ENCODE measurements at regions not wholly inside any gene's neighbourhood (a gene's known extent, or its start where the extent isn't known, plus 50 kb on each side); places are given as distances from the start of the nearest gene placed in this dataset.

- no peak for DNase-seq
These were observed 54.7 kb upstream of the HTR2A start for GRCh38 chr13:46951516-46951915.

- no peak for DNase-seq
These were observed 52.4 kb upstream of the HTR2A start for GRCh38 chr13:46949211-46949610.

- DNase-seq = no peak
These were observed 51.5 kb upstream of the HTR2A start for GRCh38 chr13:46948338-46948737.

- no peak for DNase-seq
These were observed 50.8 kb upstream of the HTR2A start for GRCh38 chr13:46947425-46948191.
